T1000 (cell line): ENCODE measurements at regions not wholly inside any gene's neighbourhood (a gene's known extent, or its start where the extent isn't known, plus 50 kb on each side); places are given as distances from the start of the nearest gene placed in this dataset.
"Not testable (repeated sequence)": the region's sequence is repeated elsewhere in the genome, so short reads cannot be mapped to it uniquely, and the experiment has no call there.

Experiments
- DNase-seq: peaks from one replicate; lab custom pipeline; 2025; ENCODE audit warnings: mixed read lengths; lab: John Stamatoyannopoulos, UW

- DNase-seq: no peak
Observed at GRCh38 chrX:65610481-65610880, 57.0 kb upstream of the MSN start.

DNA sequence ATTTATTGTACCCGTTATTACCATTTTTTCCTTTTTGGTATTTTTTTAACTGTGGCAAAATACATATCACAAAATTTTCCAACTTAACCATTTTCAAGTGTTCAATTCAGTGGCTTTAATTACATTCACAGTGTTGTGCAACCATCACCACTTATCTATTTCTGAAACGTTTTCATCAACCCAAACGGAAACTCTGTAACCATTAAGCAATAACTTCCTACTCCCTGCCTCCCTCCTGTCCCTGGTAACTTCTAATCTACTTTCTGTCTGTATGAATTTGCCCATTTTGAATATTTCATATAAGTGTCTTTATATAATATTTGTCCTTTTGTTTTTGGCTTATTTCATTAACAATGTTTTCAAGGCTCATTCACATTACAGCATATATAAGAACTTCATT, 57.4 kb upstream of the MSN start:
- DNase-seq: no peak

- no peak for DNase-seq
Observed at GRCh38 chrX:65609237-65609636, 58.2 kb upstream of the MSN start.

- DNase-seq: no peak
Observed at GRCh38 chrX:65608026-65608425, 59.4 kb upstream of the MSN start.

- DNase-seq: no peak
Observed at GRCh38 chrX:65607070-65607742, 60.2 kb upstream of the MSN start.

GRCh38 chrX:65602221-65602560, 65.3 kb upstream of the MSN start:
- DNase-seq: no peak

- no peak for DNase-seq
Observed at GRCh38 chrX:65601530-65602220, 65.8 kb upstream of the MSN start.

DNA sequence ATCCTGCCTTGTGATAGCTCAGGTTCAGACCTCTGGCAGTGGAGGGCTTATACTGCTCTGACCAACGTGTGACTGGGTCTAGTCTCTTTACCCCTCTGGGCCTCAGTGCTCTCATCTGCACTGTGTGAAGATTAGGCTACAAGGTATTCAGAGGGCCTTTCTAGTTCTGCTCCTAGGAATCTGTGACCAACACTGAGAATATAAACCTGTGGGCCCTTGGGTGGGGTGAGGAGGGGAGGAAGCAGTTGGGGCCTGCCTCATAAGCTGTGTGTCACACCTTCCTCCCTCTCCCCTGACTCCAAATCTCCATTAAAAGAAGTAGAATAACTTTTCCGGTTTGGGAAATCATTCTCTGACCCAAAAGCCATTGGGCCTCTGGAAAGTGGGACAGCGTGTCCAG, 66.3 kb upstream of the MSN start:
- no peak for DNase-seq

- no peak for DNase-seq
Observed at GRCh38 chrX:65600106-65600505, 65.5 kb upstream of the LAS1L start.

- no peak for DNase-seq
Observed at GRCh38 chrX:65598559-65599147, 64.1 kb upstream of the LAS1L start.

- DNase-seq: no peak
Observed at GRCh38 chrX:65596270-65597034, 61.9 kb upstream of the LAS1L start.

GRCh38 chrX:65595460-65595876, 60.9 kb upstream of the LAS1L start:
- peak; percentile 75 for DNase-seq

DNA sequence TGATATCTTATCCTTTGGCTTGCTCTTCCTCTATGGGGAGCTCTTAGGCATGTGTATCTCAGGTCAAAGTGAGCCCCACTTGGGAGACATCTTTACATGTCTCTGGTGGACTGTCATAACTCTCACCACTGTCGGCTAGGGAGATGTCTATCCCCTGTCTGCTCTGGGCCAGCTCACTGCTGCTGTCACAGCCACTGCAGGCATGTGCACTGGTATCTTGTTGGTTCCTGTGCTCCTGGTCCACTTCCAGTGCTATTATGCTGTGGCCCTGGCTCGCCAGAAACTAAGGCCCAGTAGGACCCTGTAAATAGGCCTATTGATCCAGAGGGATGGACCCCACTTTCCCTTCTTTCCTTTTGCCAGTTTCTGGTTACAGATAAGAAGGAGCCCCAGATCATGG, 56.6 kb upstream of the LAS1L start:
- DNase-seq: no peak

DNA sequence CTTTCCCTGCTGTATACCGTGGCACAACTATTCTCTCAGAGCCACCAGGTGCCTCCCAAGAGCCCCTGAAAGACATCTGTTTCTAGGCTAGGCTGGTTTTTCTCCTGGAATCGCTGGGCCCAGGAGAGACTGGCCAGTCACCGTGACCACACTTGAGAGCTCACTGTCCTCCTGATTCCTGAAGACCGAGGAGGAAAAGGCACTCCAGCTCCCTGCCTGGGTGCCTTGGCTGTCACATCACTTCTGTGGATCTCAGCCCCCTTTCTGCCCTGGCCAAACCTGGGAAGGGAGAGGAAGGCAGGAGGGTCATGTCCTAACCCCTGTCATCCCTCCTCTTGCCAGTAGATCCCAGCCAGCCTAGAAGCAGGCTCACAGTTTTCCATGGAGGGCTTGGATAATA, 54.7 kb upstream of the LAS1L start:
- no peak for DNase-seq

GRCh38 chrX:65588795-65589194, 54.2 kb upstream of the LAS1L start:
- DNase-seq: no peak

DNA sequence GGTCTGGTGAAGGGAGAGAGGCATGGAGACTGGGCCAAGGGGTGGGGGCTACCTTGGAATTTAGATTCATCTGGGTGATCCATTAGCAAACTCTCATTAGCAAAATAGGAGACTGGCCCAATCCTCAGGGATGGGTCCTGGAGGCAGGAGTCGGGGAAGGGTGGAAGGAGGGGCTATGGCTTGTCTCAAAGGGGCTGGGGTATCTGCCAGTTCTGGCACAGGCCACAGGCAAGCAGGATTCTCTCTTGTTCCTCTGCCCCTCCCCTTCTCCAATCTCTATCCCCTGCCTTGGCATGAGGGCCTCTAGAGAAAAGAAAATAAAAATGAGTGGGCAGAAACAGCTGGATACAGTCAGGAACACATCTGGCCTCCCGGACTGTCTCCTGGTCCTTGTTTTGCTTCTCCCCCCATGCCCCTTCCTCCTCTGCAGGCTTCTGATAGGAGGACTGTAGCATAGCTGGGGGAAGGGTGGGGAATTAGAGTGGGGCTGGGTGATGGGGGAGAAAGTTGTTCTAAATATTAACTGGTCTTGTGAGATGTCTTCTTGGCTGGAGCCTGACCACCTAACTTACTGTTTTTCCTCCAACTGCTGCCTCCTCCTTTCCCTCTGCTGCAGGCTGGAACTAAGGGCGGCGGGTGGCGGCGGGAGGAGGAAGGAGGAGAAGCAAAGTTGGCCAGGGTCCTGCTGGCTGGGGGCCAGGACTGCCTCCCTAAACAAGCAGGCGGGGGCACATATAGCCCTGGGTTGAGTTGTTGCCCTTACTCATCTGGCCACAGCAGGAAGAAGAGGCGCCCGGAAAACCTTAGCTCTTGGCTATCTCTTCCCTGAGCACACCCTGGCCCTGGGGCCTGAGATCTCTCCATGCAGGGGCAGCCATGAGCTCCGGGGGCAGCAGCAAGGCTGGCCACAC, 53.3 kb upstream of the LAS1L start:
- peak; percentile 36 for DNase-seq

GRCh38 chrX:65586491-65586890, 51.9 kb upstream of the LAS1L start:
- peak; percentile 25 for DNase-seq

DNA sequence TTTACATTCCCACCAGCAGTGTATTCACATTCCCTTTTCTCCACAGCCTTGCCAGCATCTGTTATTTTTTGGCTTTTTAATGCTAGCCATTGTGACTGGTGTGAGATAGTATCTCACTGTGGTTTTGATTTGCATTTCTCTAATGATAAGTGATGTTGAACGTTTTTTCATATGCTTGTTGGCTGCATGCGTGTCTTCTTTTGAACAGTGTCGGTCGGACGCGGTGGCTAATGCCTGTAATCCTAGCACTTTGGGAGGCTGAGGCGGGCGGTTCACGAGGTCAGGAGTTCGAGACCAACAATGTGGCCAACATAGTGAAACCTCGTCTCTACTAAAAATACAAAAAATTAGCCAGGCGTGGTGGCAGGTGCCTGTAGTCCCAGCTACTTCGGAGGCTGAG, 50.6 kb upstream of the LAS1L start:
- not testable (repeated sequence) for DNase-seq
